Ovary (tissue), 7 donors: ENCODE measurements at regions not wholly inside any gene's neighbourhood (a gene's known extent, or its start where the extent isn't known, plus 50 kb on each side); places are given as distances from the start of the nearest gene placed in this dataset.

Experiments used
- DNase-seq, 5 donors: peaks; one replicate each; pipeline ENCODE4 v3.0.0-alpha.2; 2019 to 2020
- H3K27ac ChIP-seq, 2 donors: fragments of 200-600 bp; one replicate each; pipeline versions ENCODE4 v1.5.1 to v1.8.0; 2019 to 2022
- H3K27me3 ChIP-seq: fragments of 200-600 bp; one replicate; pipeline ENCODE4 v1.8.0; 2022
- H3K36me3 ChIP-seq: fragments of 200-600 bp; sonication (generic); one replicate; pipeline ENCODE4 v1.5.1; 2019
- H3K4me1 ChIP-seq: one replicate; pipeline ENCODE4 v1.8.1; 2013; ENCODE audit warnings: mild to moderate bottlenecking, moderate library complexity; ENCODE audit not compliant: insufficient read depth
- H3K4me3 ChIP-seq: fragments of 200-600 bp; sonication (generic); one replicate; pipeline ENCODE4 v1.5.1; 2017
- H3K9me3 ChIP-seq, 2 donors: fragments of 200-600 bp in 1 of 2; sonication (generic) in 1 of 2; one replicate each; pipeline versions ENCODE4 v1.5.1 to v1.8.1; 2013 to 2019; ENCODE audit warnings: mild to moderate bottlenecking in 1 of 2, moderate library complexity in 1 of 2
- CTCF ChIP-seq, 3 donors: fragments of 450-650 bp in 2 of 3; fragments of 200-600 bp in 1 of 3; IDR thresholded peaks; one replicate each; pipeline versions ENCODE4 v1.5.1 to v1.8.0; 2016 to 2022; ENCODE audit warnings: antibody characterized with exemption in 3 of 3, mild to moderate bottlenecking in 1 of 3
- EP300 ChIP-seq: sonication (generic); formaldehyde crosslinking; IDR thresholded peaks from one replicate; pipeline ENCODE4 v1.6.1; 2017; ENCODE audit warnings: antibody characterized with exemption
- POLR2A ChIP-seq: fragments of 450-650 bp; IDR thresholded peaks from one replicate; pipeline ENCODE4 v1.6.1; 2017; ENCODE audit warnings: antibody characterized with exemption, mild to moderate bottlenecking, moderate library complexity
- WGBS, 3 donors: extraction: QIAGEN DNeasy Blood & Tissue Kit in 1 of 3; methylation state at CpG; one replicate each; pipeline versions ENCODE4 v1.1.5 to v1.1.7; 2013 to 2017; 5-methylcytosine and 5-hydroxymethylcytosine counted together
- intact Hi-C, 4 donors: fragments of 100-400 bp; cut with DNase I; formaldehyde crosslinking; loops; one replicate each; pipeline versions ENCODE4 v1.11.0 to v1.15.1; 2022 to 2023
- donor health status: DM: no; HTN: no; CAD: no; lungs with moderate emphysema.
- donor health status: DM: no; HTN: no; CAD: no.
- donor health status: Bipolar disorder and iron deficiency.
- donor health status: DM: no; HTN: no; CAD: no.
- donor health status: DM: yes; HTN: yes; CAD: no.

DNA sequence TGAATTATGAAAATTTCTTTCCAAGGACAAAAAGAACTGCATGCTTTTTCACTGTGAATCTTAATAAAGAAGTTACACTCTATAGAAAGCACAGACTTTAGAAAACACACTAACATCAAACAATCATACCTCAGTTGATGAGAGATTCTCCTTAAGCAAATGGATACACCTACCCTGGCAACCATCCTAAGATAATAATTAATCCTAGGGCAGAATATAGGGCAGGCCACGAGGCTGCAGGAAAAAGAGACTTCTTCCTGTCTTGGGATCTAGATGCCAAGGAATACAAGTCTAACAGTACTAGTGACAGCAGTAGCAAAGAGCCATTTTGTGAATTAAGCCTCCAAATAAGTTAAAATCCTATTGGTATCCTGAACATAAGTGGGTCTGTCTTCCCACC lies 395.4 kb downstream of the EFNA5 start:
- no peak overlapping the region for H3K4me3 ChIP-seq
- intact Hi-C loops, result no loop called here
- H3K27me3 ChIP-seq, result no peaks in the 10 kb centered on the region
- no peaks in the 10 kb centered on the region for H3K36me3 ChIP-seq
- WGBS, 3 donors, result 0 to 38% (median 0%) methylated on average over 1 of the region's 1 CpG
- no peak for DNase-seq
- no peak overlapping the region for H3K27ac ChIP-seq
- TF ChIP-seq POLR2A, result no peak
- TF ChIP-seq EP300, result no peak
- TF ChIP-seq CTCF (IDR thresholded peaks at IDR 0.05), result no peak
- H3K4me1 ChIP-seq, result peaks cover 2% of the 10 kb centered on the region
- H3K9me3 ChIP-seq, result no peaks in the 10 kb centered on the region

GRCh38 chr5:107274571-107274970 lies 396.2 kb downstream of the EFNA5 start:
- intact Hi-C loops, result no loop called here
- Histone ChIP-seq H3K4me1 (peaks cover 2% of the 10 kb centered on the region), H3K4me3 (no peak overlapping the region), H3K36me3 (no peaks in the 10 kb centered on the region), H3K27ac (no peak overlapping the region), H3K9me3 (no peaks in the 10 kb centered on the region), H3K27me3 (no peaks in the 10 kb centered on the region)
- WGBS, 3 donors, result 51 to 74% (median 62%) methylated on average over 1 of the region's 1 CpG
- TF ChIP-seq CTCF (IDR thresholded peaks at IDR 0.05) (no peak), POLR2A (no peak), EP300 (no peak)
- DNase-seq, result no peak

DNA sequence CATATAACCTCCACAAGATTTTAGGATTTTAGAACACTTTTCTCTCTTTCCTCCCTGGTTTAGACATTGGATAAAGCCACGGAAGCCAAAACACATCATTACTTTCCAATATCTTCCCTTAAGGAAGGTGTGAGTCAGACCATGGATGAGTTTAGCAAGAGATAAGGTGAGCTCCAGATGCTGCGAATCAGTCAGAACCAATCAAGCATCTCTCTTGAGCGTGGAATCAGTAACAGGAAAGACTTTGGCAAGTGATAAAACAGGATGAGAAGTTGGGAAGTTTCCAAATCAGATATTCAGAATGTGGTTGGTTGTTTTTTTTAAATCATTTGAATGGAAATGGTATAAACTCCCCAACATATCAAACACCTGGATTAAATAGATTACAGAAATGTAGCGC lies 397.8 kb downstream of the EFNA5 start:
- no peak for DNase-seq
- Histone ChIP-seq H3K4me1 (peaks cover 2% of the 10 kb centered on the region), H3K27ac (no peak overlapping the region), H3K4me3 (no peak overlapping the region), H3K9me3 (no peaks in the 10 kb centered on the region), H3K27me3 (no peaks in the 10 kb centered on the region), H3K36me3 (no peaks in the 10 kb centered on the region)
- 78 to 81% (median 80%) methylated on average over 4 of the region's 4 CpGs for WGBS, 3 donors
- intact Hi-C loops, result no loop called here
- TF ChIP-seq POLR2A (no peak), CTCF (IDR thresholded peaks at IDR 0.05) (no peak), EP300 (no peak)

- Histone ChIP-seq H3K27ac (no peak overlapping the region), H3K9me3 (no peaks in the 10 kb centered on the region), H3K27me3 (no peaks in the 10 kb centered on the region), H3K4me3 (no peak overlapping the region), H3K4me1 (peaks cover 2% of the 10 kb centered on the region), H3K36me3 (no peaks in the 10 kb centered on the region)
- WGBS, 3 donors, result 86 to 90% (median 89%) methylated on average over 3 of the region's 3 CpGs
- TF ChIP-seq POLR2A, result no peak
- no peak for TF ChIP-seq CTCF (IDR thresholded peaks at IDR 0.05)
- no peak for TF ChIP-seq EP300
- no peak for DNase-seq
- intact Hi-C loops, result no loop called here
These were observed 398.2 kb downstream of the EFNA5 start for GRCh38 chr5:107272509-107272908.
